MM.1S (cell line): ENCODE measurements at regions not wholly inside any gene's neighbourhood (a gene's known extent, or its start where the extent isn't known, plus 50 kb on each side); places are given as distances from the start of the nearest gene placed in this dataset.

ENCODE experiments used
- DNase-seq: peaks from one replicate; pipeline ENCODE4 v3.0.0-alpha.2; 2015
- H2AFZ ChIP-seq: fragments of 300-600 bp; sonication (generic); 2 replicates; pipeline ENCODE4 v1.6.0; 2016; ENCODE audit warnings: antibody characterized with exemption, low read length
- H3F3A ChIP-seq: fragments of 300-600 bp; sonication (generic); 2 replicates; pipeline ENCODE4 v1.6.1; 2016; ENCODE audit warnings: mild to moderate bottlenecking, antibody characterized with exemption, low read length, moderate library complexity, mixed read lengths; ENCODE audit not compliant: insufficient read depth
- H3K27ac ChIP-seq: fragments of 300-600 bp; sonication (generic); 2 replicates; pipeline ENCODE4 v1.5.1; 2016; ENCODE audit warnings: mild to moderate bottlenecking, low read length
- H3K27me3 ChIP-seq: fragments of 300-600 bp; sonication (generic); replicated peaks from 2 replicates; pipeline ENCODE4 v1.6.0; 2016; ENCODE audit warnings: low read length; ENCODE audit not compliant: insufficient read depth
- H3K36me3 ChIP-seq: fragments of 300-600 bp; sonication (generic); replicated peaks from 2 replicates; pipeline ENCODE4 v1.6.1; 2016; ENCODE audit warnings: mild to moderate bottlenecking, low read length, mixed read lengths; ENCODE audit not compliant: insufficient read depth
- H3K4me1 ChIP-seq: fragments of 300-600 bp; sonication (generic); 2 replicates; pipeline ENCODE4 v1.6.1; 2016; ENCODE audit warnings: low read length, mixed read lengths
- H3K4me2 ChIP-seq: fragments of 300-600 bp; sonication (generic); 2 replicates; pipeline ENCODE4 v1.6.0; 2016; ENCODE audit warnings: low read depth, low read length
- H3K4me3 ChIP-seq: fragments of 300-600 bp; sonication (generic); 2 replicates; pipeline ENCODE4 v1.5.1; 2016; ENCODE audit warnings: low read length, mixed read lengths
- H3K79me2 ChIP-seq: fragments of 300-600 bp; sonication (generic); 2 replicates; pipeline ENCODE4 v1.6.1; 2016; ENCODE audit warnings: mixed run types, low read length, mixed read lengths
- H3K9ac ChIP-seq: fragments of 300-600 bp; sonication (generic); 2 replicates; pipeline ENCODE4 v1.6.1; 2016; ENCODE audit warnings: low read length, mixed read lengths
- H3K9me2 ChIP-seq: fragments of 300-600 bp; sonication (generic); replicated peaks from 2 replicates; pipeline ENCODE4 v1.6.1; 2016; ENCODE audit warnings: mild to moderate bottlenecking, low read length, mixed read lengths; ENCODE audit not compliant: insufficient read depth
- H3K9me3 ChIP-seq: fragments of 300-600 bp; sonication (generic); replicated peaks from 2 replicates; pipeline ENCODE4 v1.6.1; 2016; ENCODE audit warnings: mild to moderate bottlenecking, low read length, mixed read lengths; ENCODE audit not compliant: insufficient read depth
- H4K20me1 ChIP-seq: fragments of 300-600 bp; sonication (generic); 2 replicates; pipeline ENCODE4 v1.6.1; 2016; ENCODE audit warnings: mild to moderate bottlenecking, low read length, moderate library complexity, mixed read lengths; ENCODE audit not compliant: insufficient read depth
- EZH2 ChIP-seq: fragments of 300-600 bp; sonication (generic); optimal IDR thresholded peaks from 2 replicates; pipeline ENCODE3; 2017; ENCODE audit warnings: low read depth, mild to moderate bottlenecking, antibody characterized with exemption, low read length, mixed read lengths
- EZH2phosphoT487 ChIP-seq: fragments of 300-600 bp; sonication (generic); IDR thresholded peaks from 2 replicates; pipeline ENCODE4 v1.6.1; 2018; ENCODE audit warnings: antibody characterized with exemption, low read length
- TF ChIP-seq, protein P1 (sequence below): fragments of 300-600 bp; sonication (generic); IDR thresholded peaks from 2 replicates; pipeline ENCODE4 v1.5.1; 2016; ENCODE audit warnings: antibody characterized with exemption, low read length, mixed read lengths

DNA sequence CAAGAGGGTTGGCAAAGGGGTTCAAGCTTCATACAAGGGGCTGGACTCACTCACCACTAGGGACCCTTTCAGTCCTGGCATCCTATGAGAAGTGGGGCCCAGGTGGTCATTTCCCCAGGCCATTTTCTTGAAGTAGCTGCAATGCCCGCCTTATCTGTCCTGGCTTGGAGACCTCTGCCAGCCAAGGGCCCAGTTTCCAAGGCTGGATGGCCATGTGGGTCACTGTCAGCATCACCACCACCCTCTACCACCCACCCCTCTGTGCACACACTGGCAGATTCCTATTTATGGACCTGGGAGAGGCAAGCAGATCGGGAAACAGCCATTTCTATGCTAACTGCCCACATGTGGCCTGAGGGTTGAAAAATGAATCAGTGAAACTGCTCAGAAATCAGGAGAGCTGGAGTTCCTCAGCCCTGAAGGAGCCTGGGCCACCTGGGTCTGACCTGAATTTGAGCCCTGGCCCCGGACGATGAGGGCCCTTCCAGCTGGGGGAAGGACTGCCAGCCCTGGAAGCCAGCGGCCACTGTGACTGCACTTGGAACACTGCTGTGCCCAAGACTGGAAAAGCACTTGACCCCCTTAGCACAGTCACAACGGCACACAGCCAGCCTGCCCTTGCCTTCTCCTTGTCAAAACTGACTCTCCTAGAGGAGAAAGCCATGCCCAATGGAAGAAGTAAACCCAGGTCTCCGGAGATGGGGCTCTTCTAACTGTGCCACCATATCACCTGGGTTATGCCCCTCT lies 442.2 kb downstream of the BUD13 start:
- no peak overlapping the region for H3K4me2 ChIP-seq
- no peaks in the 10 kb centered on the region for H3K27me3 ChIP-seq
- no peak overlapping the region for H2AFZ ChIP-seq
- no peak overlapping the region for H3K4me3 ChIP-seq
- TF ChIP-seq EZH2 = no peak
- TF ChIP-seq, protein P1, sequence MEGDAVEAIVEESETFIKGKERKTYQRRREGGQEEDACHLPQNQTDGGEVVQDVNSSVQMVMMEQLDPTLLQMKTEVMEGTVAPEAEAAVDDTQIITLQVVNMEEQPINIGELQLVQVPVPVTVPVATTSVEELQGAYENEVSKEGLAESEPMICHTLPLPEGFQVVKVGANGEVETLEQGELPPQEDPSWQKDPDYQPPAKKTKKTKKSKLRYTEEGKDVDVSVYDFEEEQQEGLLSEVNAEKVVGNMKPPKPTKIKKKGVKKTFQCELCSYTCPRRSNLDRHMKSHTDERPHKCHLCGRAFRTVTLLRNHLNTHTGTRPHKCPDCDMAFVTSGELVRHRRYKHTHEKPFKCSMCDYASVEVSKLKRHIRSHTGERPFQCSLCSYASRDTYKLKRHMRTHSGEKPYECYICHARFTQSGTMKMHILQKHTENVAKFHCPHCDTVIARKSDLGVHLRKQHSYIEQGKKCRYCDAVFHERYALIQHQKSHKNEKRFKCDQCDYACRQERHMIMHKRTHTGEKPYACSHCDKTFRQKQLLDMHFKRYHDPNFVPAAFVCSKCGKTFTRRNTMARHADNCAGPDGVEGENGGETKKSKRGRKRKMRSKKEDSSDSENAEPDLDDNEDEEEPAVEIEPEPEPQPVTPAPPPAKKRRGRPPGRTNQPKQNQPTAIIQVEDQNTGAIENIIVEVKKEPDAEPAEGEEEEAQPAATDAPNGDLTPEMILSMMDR = no peak
- no peak for TF ChIP-seq EZH2phosphoT487
- no peaks in the 10 kb centered on the region for H3K9me2 ChIP-seq
- no peaks in the 10 kb centered on the region for H3K79me2 ChIP-seq
- H3F3A ChIP-seq = no peaks in the 10 kb centered on the region
- no peak overlapping the region for H3K9ac ChIP-seq
- no peaks in the 10 kb centered on the region for H3K36me3 ChIP-seq
- H3K27ac ChIP-seq = no peak overlapping the region
- H3K4me1 ChIP-seq = no peaks in the 10 kb centered on the region
- H4K20me1 ChIP-seq = no peaks in the 10 kb centered on the region
- no peak for DNase-seq
- no peaks in the 10 kb centered on the region for H3K9me3 ChIP-seq

DNA sequence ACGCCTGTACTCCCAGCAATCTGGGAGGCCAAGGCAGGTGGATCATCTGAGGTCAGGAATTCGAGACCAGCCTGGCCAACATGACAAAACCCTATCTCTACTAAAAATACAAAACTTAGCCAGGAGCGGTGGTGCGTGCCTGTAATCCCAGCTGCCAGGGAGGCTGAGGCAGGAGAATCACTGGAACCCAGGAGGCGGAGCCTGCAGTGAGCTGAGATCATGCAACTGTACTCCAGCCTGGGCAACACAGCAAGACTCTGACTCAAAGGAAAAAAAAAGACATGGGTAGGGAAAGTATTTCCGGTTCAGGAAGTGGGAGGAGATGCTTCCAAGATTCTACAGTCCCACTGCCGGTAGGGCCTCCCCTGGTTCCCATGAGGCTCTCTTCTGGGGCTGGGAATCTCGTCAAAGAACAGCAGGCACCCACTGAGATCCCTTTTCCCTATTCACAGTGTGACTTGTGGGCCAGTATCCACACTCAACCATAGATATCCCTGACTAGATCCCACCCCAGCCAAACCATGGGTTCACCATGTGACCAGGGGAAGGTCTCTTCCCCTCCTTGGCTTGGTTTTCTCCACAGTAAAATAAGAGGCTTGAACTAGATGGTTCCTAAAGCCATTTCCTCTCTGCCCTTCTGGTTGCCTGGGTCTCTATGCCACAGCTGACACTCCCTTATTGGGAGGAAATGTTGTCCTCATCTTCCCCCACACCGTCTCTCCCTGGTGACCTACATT lies 443.3 kb downstream of the BUD13 start:
- no peaks in the 10 kb centered on the region for H3K36me3 ChIP-seq
- H3K4me1 ChIP-seq = no peaks in the 10 kb centered on the region
- no peak overlapping the region for H3K27ac ChIP-seq
- no peak overlapping the region for H3K4me2 ChIP-seq
- no peaks in the 10 kb centered on the region for H4K20me1 ChIP-seq
- H3K9me2 ChIP-seq = no peaks in the 10 kb centered on the region
- H3K9ac ChIP-seq = no peak overlapping the region
- no peaks in the 10 kb centered on the region for H3F3A ChIP-seq
- no peak overlapping the region for H3K4me3 ChIP-seq
- no peak for DNase-seq
- H2AFZ ChIP-seq = no peak overlapping the region
- H3K79me2 ChIP-seq = no peaks in the 10 kb centered on the region
- H3K27me3 ChIP-seq = no peaks in the 10 kb centered on the region
- no peak for TF ChIP-seq EZH2phosphoT487
- TF ChIP-seq EZH2 = no peak
- TF ChIP-seq, protein P1 = no peak
- no peaks in the 10 kb centered on the region for H3K9me3 ChIP-seq

DNA sequence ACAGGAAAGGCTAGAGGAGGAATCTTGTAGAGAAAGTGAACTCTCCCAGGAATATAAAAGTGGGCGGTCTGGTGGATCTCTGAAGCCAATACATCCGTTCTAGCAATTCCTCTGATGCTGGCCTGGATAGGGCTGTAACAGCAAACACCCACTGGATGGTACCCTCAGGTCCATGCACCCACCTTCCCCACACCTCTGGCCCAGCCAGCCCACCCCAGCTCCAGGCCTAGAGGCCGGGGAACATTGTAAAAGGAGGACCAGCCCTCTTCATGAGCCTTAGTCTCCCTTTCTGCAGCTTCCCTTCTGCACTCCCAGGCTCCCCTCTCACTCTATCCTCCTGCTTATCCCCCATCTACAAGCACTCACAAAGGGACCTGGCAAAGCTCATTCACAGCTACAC lies 443.9 kb downstream of the BUD13 start:
- Histone ChIP-seq H3K9ac (no peak overlapping the region), H3K27ac (no peak overlapping the region), H3K4me3 (no peak overlapping the region), H3K9me3 (no peaks in the 10 kb centered on the region), H3K9me2 (no peaks in the 10 kb centered on the region), H3F3A (no peaks in the 10 kb centered on the region), H4K20me1 (no peaks in the 10 kb centered on the region), H3K79me2 (no peaks in the 10 kb centered on the region), H3K27me3 (no peaks in the 10 kb centered on the region), H2AFZ (no peak overlapping the region), H3K36me3 (no peaks in the 10 kb centered on the region), H3K4me1 (no peaks in the 10 kb centered on the region), H3K4me2 (no peak overlapping the region)
- no peak for DNase-seq
- TF ChIP-seq, protein P1 = no peak
- TF ChIP-seq EZH2 (no peak), EZH2phosphoT487 (no peak)
